ENCODE measurements at regions not wholly inside any gene's neighbourhood (a gene's known extent, or its start where the extent isn't known, plus 50 kb on each side); places are given as distances from the start of the nearest gene placed in this dataset.

DNA sequence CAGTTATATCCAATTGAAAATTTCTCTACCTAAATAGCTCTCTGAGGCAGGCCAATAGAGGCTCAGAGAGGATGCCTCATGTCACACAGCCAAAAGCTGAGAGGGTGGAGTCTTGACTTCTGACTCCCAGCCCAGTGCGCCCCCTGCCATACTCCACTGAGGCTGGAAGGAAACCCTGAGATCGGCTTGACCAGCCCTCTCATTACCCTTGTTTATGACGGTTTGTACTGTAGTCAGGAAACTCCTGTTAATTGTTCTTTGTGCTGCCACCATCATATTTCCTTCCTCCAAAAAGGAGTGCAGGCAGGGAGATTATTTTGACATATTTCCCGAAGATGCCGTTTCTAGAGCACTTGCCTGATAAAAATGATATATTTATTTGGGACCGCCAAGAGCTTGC lies 107.9 kb downstream of the AIPL1 start:
- TF ChIP-seq, protein P1, sequence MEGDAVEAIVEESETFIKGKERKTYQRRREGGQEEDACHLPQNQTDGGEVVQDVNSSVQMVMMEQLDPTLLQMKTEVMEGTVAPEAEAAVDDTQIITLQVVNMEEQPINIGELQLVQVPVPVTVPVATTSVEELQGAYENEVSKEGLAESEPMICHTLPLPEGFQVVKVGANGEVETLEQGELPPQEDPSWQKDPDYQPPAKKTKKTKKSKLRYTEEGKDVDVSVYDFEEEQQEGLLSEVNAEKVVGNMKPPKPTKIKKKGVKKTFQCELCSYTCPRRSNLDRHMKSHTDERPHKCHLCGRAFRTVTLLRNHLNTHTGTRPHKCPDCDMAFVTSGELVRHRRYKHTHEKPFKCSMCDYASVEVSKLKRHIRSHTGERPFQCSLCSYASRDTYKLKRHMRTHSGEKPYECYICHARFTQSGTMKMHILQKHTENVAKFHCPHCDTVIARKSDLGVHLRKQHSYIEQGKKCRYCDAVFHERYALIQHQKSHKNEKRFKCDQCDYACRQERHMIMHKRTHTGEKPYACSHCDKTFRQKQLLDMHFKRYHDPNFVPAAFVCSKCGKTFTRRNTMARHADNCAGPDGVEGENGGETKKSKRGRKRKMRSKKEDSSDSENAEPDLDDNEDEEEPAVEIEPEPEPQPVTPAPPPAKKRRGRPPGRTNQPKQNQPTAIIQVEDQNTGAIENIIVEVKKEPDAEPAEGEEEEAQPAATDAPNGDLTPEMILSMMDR (conservative IDR thresholded peaks at IDR 0.05): no peak
- no peak for TF ChIP-seq EZH2 (IDR thresholded peaks at IDR 0.05; ENCODE audit: low read depth)
